GM04504 (cell line): ENCODE measurements at regions not wholly inside any gene's neighbourhood (a gene's known extent, or its start where the extent isn't known, plus 50 kb on each side); places are given as distances from the start of the nearest gene placed in this dataset.
"Not testable (repeated sequence)": the region's sequence is repeated elsewhere in the genome, so short reads cannot be mapped to it uniquely, and the experiment has no call there.

ENCODE experiments used
- DNase-seq: peaks from one replicate; pipeline ENCODE4 v3.0.0-alpha.2; 2012; ENCODE audit warnings: low read depth

DNA sequence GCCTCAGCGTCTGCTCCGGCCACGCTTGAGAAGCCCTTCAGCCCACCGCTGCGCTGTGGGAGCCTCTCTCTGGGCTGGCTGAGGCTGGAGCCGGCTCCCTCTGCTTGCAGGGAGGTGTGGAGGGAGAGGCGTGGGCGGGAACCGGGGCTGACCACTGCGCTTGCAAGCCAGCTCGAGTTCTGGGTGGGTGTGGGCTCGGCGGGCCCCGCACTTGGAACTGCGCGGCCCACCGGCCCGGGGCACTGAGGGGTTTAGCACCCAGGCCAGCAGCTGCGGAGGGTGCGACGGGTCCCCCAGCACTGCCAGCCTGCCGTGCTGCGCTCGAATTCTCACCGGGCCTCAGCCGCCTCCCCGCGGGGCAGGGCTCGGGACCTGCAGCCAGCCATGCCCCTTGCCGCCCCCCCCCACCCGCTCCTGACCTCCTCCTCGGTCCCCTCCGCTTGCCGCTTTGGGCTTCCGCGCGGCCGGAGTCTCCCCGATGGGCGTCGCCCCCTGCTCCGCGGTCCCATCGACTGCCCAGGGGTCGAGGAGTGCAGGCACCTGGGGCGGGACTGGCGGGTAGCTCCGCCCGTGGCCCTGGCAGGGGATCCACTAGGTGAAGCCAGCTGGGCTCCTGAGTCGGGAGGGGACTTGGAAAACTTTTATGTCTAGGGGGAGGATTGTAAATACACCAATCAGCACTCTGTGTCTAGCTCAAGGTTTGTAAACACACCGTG is 106.7 kb downstream of the RAP2B start:
- DNase-seq: no peak

DNA sequence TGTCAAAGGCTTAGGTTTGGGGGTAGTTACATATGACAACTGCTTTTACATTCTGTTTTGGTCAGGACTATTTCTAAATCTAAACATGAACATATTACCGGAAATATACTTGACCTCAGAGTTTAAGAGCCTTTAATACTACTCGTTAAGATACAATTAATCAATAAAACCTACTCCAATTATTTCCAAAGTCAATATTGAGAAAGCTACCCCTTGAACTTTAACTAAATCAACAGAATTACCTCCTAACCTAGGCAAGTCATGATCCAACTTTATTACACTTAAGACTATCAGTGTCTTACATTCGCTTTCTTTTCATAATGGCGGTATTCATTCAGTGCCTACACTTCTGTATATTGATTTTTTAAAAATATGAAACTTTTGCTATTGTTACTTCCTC is 107.7 kb downstream of the RAP2B start:
- DNase-seq: no peak

DNA sequence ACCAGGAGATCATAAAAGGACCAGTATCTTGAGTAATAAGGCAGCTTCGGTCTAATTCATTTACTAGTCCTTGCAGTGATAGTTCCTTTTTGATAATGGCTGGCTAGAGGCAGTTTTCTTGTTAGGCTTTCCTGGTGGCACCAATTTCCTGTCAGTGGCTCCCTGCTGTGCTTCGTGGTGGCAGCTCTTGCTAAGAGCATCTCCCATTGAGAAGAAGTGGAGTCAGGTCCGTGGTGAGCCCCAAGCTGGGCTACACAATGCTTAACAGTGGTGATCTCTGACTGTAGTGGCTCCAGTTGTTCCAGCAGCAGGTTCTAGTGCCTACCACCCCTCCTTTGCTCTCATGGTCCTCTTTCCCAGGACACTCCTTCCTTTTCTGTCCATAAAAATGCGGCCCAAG is 111.2 kb downstream of the RAP2B start:
- no peak for DNase-seq

DNA sequence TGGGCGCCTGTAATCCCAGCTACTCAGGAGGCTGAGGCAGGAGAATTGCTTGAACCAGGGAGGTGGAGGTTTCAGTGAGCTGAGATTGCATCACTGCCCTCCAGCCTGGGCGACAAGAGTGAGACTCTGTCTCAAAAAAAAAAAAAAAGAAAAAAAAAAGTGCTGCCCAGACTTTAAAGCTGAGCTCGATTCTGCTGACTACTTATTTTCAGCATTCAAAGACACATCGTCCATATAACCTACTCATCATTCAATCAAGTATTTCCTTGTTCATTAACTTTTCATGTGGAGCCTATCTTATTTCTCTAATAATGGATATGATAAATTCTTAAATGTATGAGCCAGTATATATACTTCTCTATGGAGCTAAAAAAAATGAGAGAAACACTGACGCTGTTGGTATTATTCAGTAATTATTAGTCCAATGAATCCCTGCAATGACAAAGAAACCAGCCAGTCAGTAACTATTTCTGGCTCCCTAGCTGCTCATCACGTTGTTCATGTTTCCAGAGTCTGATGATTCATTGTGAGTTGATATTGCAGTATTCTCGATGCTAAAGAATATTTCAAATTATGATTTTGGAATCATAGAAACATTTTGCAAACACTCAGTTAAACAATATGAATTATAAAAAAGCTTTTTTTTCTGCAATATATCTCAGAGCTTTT is 111.9 kb downstream of the RAP2B start:
- DNase-seq: no peak

DNA sequence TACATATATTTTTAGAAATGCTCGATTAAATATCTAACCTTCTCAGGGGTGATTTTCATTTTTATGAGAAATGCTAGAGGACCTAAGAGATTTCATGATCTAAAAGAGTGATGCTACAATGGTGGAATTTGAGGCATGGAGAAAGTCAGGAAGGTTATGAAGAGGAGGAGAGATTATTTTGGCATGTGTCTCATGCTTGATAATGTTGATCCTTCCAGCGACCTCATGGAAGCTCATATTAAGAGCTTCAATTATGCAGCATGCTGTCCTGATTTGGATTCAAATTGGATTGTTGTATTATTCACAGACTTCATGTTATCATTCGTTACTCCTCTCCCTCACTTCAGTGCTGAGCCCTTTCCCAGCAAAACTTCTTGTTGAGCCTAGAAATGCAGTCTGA is 112.5 kb downstream of the RAP2B start:
- DNase-seq: no peak

DNA sequence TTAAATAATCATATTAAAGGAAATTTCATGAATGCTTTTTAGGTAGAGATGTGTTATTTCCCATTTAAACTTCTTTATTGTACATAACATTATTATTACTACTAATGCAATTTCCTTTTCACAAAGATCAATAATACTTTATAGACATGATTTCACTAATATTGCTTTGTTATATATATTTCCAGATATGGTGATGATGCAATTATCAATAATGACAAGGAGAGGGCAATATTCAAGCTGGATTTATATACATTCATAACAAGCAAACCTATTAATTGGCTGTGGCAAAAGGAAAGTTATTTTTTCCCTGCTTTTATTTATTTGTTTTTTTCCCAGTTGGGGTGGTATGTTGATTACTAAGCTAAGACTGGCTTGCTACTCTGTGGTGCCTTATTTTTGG is 113.5 kb downstream of the RAP2B start:
- DNase-seq: no peak

DNA sequence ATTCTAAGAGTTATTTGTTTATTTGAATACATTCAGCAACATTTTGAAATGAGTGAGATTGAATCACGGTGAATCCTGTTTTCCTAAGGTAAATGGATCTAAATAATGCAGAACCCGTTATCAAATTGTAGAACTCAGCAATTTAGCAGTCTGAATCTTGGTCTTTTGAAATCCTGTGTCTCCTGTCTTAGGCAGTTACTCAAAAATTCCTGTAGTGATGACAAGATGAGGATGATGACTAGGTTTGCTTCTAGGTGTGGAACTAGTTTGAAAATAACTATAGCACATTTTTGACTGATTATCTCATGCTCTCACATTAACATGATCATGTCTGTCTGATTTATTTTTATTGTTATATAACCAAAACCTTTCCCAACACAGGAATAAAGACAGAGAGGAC is 115.0 kb downstream of the RAP2B start:
- DNase-seq: no peak

DNA sequence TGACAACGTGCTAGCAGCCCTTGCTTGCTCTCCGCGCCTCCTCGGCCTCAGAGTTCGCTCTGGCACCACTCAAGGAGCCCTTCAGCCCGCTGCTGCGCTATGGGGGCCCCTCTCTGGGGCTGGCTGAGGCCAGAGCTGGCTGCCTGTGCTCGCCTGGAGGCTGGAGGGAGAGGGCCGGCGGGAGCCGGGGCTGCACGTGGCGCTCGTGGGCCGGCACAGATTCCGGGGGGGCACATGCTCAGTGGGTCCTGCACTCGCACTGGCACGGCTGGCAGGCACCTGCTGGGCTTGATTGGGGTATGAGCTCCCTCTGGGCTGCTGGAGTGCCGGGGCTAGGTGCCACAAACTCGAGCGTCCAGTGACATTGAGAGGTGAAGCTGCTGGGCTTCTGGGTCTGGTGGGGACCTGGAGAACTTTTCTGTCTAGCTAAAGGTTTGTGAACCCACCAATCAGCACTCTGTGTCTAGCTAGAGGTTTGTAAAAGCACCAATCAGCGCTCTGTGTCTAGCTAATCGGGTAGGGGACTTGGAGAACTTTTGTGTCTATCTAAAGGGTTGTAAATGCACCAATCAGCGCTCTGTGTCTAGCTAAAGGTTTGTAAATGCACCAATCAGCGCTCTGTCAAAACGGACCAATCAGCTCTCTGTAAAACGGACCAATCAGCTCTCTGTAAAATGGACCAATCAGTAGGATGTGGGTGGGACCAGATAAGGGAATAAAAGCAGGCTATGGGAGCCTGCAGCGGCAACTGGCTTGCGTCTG is 119.4 kb downstream of the RAP2B start:
- not testable (repeated sequence) for DNase-seq

DNA sequence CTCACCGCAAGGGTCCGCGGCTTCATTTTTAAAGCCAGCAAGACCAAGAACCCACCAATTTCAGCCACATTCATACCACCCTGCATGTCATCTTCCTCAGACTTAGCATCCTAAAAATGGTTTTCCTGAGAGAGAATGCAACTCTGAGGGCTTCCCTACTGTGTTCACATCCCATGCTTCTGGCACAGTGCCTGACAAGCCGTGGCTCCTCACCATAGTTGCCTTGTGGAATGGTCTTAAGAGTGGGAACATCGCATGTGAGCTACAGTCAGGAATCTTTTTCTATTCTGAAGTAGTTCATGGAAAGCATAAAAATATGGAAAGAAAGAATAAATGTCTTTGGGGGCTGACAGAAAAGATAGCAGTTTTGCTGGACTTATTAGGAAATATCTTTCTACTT is 120.3 kb downstream of the RAP2B start:
- no peak for DNase-seq

DNA sequence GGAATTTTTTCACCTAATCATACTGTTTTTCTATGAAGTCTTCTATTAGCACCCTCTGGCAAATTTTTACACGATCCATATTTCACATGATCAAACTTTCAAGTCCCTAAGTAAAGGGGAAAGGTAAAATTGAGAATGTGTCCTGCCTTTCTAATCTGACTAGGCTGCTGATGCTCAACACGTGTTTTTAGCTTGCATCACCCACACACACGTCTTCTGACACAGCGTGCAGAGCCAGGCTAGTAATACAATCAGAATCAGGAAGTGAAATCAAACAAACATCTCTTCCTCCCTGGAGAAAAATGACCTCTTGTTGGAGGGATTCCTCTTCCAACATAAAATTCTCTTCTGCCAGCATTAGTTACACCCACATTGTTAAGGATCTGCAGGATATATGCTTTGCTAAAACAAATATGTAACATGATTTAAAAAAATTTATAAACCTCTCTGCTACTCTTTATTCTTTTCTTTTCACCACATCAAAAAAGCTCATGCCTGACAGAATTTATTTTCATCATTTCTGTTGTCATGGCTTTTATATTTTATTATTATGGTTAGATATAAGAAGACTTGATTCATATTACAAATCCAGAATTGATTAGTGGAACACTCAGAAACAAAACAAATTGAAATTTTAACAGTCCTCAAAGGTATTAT is 122.4 kb downstream of the RAP2B start:
- DNase-seq: peak; percentile 75

DNA sequence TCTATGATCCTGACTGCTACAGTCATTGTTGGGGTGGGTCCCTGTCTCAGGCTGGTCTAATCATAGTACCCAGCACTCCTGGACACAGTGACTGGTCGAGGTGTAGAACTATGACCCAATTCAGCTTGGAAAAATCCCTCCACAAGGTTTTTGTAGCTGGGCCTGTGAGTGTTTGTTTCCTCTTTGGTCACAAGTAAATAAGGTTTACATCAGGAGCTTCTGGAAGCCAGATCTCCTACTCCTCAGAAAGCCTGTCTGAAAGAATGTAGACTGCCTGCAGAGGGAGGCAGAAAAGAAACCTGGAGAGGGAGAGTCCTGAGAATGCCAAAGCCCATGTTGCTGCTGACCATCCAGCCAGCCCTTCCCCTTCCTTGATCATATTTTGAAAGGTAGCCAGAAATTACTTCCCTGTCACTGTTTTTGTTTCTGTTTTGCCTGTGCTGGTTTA is 123.2 kb downstream of the RAP2B start:
- no peak for DNase-seq

DNA sequence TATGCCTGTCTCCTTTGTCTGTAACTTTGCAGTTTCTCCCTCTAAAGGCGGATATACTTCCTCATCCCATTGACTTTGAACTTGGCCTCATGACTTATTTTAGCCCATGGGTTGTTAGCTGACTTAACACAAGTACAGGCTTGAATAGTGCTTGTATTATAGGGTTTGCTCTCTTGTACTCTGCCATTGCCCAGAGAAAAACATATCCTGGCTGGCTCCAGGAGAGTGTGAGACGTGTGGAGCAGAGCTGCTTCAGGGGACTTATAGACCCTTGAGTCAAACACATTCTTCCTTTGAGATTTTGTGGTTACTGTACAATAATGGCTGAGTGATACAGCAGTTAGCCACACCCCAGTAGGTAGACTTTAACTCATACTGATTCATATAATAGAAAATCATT is 124.0 kb downstream of the RAP2B start:
- no peak for DNase-seq

DNA sequence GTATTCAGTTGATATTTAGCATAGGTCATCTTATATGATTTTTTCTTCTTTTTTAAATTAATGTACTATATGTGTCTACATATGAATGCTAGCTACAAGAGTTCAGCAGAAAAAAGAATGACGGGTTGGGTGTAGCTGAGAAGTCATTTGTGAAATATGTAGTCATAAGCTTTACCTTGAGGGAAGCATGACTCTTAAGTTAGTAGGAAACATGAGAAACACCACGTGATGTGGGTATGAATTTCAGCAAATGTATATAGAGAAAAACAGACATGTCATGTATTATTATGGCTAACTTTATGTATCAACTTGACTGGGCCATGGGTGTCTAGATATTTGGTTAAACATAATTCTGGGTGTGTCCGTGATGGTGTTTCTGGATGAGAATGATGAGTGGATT is 125.0 kb downstream of the RAP2B start:
- no peak for DNase-seq

DNA sequence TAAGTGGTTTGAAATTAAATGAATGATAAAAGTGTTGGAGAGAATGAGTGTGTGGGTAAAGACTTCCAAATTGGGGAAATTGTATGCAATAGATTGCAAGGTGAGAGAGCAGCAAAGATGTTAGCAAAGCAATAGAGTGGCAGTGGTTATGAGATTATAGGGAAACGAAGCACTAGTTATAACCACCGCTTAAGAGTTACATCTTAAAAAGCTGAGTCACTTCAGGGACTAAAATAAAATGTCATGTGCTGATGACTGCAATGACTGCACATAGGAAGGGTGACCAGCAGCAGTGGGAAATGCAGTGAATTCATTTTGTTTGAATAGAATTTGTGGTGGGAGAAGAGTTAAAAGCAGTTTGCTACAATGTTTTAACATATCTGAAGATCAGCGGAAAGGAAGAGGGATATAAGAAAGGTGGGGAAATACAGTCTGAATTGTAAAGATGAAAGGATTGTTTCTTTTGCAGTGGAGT is 127.3 kb downstream of the RAP2B start:
- DNase-seq: peak; percentile 40

DNA sequence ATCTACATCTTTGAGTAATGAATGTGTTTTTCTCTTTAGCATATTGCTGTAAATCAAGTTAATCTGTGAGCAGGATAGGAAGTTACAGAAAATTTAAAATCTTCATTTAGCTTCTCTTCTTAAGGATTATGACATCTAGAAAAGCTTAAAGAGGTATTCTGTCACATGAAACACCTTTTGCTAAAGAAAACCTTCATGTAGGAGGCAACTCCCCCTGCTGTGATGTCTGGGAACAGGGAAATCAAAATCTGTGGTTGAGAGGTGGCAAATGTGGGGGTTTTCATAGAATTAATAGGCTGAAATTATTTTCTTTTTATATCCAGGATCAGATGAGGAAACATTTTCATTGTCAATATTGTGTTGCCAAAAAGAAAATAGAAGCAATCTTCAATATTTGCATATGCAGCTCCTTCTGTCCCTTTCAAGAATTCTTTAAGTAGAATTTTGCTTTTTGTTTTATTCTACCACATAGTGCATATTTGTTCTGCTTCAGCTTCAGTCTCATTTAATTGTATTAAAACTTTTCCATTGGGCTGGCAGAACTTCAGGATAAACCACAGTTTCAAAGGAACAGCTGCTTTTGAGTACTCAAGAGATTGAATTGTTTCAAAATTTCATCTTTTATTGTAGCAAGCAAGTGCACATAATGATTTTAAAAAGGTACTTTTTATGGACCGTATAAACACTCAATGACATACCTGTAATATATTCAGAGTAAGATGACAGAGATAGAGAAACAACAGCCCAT is 128.4 kb downstream of the RAP2B start:
- no peak for DNase-seq

DNA sequence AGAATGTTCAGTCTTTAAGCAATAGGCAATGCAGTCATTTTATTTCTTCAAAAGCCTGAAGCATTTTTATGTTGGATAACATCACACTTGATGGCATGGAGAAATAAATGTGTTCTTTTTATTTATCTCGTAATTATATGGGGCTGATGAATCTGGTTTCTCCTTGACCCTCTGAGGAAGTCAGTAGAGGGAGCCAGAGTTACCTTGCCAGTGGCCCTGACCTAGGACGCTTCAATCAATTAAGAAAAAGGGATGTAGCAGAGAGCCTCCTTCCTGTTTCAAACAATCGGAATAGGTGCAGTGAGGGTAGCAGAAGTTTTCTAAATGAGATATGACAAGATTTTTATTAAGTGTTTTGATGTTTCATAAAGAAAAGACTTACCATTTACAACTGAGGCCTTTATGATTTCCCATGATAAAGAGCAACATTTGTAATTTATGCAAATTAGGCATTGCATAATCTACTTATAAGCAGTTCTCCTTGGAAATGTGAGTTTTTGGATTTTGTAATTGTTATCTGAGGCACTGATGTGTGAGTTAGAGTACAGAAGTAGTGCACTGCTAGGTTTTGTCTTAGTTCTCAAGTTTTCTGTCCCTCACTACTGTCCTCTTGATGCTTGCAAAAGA is 129.1 kb downstream of the RAP2B start:
- no peak for DNase-seq

DNA sequence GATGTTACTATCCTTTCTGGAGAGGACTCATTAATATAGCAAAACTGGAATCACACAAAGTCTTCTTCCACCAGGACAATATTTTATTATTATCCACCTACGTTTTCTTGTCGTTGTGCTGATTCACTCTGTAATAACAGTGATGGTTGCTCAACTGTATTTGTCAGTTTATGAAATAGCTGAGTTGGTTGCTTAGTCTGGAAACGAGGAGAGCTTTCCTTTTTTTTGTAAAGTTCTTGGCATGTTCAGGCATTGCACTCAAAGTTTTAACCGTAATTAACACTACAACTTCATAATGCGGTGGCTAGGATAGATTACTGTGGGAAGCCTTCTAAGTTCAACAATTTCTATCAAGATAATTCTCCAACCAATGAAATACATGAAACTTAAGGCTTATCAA is 131.2 kb downstream of the RAP2B start:
- peak; percentile 39 for DNase-seq

DNA sequence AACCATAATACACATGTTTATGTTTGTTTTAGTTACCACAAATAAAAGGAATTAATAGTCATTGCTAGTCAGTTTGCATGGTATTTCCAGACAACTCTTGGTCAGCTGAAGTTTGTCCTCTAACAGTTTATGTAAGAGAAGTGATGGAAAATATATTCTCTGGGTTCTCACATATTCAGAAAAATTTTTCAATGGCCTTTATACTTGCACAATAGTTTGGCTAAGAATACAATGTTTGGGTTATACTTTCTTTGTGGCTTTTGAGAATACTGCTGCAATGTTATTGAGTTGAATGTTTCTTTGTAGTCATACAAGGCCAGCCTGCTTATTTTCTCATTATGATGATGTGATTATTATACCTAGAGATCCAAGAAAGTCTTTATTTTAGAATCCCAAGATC is 133.9 kb downstream of the RAP2B start:
- no peak for DNase-seq

DNA sequence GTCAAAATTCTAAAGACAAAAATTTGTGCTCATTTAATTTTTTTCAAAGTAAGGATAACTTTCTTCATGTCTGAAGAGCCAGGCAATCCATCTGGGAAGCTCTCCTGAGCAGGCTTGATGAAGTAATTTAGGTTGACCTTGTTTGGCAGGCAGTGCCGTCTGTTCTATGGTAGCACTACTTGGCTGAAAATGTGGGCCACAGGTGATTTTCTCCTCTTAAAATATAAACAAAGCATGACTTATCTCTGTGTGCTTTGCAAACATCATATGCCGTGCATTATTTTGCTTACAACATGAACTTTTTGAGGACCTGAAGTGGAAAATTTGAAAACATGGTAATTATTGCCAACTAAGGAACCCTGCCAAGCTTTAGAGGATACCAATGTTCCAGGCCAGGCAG is 143.2 kb downstream of the RAP2B start:
- no peak for DNase-seq

DNA sequence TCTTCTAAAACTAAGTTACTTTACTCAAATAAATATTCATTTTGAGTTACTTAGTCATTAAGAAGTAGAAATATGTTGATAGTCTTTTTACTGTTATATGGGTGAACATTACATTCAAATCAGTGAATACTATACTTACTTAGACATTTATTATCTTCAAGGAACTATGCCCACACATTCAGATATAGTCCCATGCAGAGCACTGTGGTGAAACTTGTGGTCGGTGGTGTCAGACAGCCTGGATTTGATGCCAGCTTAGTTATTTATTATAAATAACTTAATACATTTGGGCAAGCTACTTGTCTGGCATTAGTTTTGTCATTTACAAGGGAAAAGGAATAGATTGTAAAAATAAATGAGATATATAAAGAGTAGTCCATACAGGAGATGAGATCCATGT is 149.5 kb downstream of the RAP2B start:
- DNase-seq: no peak

DNA sequence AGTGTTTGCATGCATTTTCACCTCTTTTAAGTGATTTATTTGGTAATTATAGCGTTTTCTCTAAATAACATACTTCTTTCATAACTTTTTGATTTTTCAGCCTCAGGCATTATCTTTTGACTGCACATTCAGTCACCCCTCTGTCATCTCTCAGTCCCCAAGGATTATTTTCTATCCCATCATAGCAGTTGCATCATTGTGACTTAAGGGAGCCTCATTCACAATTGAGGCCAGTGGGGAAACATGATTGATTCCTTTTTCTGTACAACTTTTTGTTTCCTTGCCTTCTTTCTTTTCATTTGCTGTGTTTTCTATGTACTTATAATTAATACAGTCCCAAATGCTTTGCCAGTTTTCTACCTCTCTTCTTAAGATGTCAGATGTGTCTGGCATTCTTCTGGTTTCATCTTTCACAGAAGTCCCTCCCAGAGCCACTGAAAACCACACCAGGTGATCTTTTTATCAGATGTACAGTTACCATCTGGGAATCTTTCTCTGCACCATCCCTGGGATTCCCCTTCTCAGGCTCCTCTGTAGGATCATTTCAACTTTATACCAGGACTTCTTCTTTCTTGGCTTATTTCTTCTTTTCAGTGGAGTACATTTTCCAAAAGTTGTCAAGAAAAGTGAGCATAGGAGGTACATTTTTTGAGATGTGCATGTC is 151.4 kb downstream of the RAP2B start:
- DNase-seq: no peak
